Stimulated activated CD4-positive, alpha-beta T cell treated with anti-CD3 and anti-CD28 coated beads, Interleukin-2, amount 100 ng/mL, for 48 hours (primary cell): ENCODE measurements at regions not wholly inside any gene's neighbourhood (a gene's known extent, or its start where the extent isn't known, plus 50 kb on each side); places are given as distances from the start of the nearest gene placed in this dataset.
A peak's percentile ranks its signal among the peaks of the same experiment; 100 is the strongest.

Source experiments
- DNase-seq, 2 donors: peaks; one replicate each; pipeline ENCODE4 v3.0.0-alpha.2; 2020

DNA sequence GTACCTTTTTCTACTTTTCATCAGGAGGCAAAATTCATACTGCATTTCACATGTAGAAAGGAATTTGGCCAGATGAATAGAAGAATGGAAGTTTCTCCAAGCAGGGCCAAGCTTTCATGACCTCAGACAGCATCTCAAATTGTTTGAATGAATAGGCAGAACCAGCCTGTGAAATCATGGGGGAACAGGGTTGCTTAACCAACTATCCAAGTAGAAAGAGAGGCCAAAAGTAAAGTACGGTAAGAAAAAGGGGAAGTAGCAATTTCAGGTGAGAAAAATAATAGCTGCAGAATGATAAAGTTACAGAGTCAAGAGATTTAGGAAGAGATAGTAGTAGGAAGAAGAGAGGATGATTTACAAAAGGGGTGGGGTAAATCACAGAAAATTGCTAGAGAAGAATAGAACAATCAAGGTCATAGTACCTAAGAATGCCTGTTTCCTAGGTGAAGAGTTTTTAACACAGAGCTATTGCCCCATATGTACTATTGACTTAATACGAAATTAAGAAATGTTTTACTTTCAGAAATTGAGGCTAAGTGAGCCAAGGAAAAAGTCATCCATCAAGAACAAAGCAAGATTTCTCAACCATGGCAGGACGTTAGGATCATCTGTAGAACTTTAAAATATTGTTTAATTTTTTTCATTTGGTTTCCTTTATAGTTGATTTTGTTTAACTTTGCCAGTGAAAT, 177.1 kb upstream of the TET2 start:
- DNase-seq: no peak

- no peak for DNase-seq
These were observed 175.2 kb upstream of the TET2 start for GRCh38 chr4:104971462-104971861.

GRCh38 chr4:104973708-104974107, 173.0 kb upstream of the TET2 start:
- no peak for DNase-seq

- DNase-seq: no peak
These were observed 171.1 kb upstream of the TET2 start for GRCh38 chr4:104975617-104976016.

- no peak for DNase-seq
These were observed 170.4 kb upstream of the TET2 start for GRCh38 chr4:104976262-104976661.

- DNase-seq: no peak
These were observed 167.5 kb upstream of the TET2 start for GRCh38 chr4:104979083-104979760.

DNA sequence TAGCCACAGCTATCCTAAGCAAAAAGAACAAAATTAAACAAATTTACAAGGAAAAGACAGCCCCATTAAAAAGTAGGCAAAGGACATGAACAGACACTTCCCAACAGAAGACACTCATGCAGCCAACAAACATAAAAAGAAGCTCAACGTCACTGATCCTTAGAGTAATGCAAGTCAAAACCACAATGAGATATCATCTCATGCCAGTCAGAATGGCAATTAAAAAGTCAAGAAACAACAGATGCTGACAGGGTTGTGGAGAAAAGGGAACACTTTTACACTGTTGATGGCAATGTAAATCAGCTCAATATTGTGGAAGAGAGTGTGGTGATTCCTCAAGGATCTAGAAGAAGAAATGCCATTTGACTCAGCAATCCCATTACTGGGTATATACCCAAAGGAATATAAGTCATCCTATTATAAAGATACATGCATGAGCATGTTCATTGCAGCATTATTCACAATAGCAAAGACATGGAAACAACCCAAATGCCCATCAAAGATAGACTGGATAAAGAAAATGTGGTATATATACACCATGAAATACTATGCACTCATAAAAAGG, 163.0 kb upstream of the TET2 start:
- DNase-seq: no peak

DNA sequence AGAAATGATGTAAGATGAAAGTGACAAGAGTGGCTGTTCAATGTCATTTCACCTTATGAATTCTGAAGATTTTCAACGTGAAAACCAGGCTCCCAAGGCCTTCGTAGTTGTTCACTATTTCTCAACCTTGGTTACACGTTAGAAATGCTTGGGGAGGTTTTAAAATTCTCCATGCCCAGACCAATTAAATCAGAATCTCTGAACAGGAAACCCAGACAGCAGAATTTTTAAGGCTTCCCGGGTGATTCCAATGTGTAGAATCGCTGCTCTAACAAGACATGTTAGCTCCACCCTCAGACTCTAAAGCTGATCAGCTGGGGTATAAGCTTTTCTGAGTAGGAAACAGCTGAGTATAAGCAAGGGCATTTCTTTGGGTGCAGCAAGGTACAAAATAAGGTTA, 160.4 kb upstream of the TET2 start:
- DNase-seq: no peak

GRCh38 chr4:104989371-104989770, 157.3 kb upstream of the TET2 start:
- no peak for DNase-seq

DNA sequence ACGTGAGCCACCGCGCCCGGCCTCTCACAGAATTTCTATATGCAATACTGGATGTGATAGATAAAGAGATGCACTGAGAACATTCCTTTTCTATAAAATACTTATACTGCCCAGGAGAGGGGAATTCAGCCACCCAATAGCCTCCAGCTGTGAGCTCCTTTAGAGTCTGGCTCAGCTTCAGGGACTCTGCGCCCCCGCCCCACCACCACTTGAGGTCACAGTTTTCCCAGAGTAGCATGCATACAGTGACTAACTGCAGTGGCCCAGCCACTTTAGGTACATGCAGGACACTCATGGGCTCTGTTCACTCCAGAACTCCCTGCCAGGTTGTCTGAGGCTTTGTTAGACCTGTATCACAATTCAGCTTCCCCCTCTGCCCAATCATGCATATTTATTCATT, 144.4 kb upstream of the TET2 start:
- no peak for DNase-seq

DNA sequence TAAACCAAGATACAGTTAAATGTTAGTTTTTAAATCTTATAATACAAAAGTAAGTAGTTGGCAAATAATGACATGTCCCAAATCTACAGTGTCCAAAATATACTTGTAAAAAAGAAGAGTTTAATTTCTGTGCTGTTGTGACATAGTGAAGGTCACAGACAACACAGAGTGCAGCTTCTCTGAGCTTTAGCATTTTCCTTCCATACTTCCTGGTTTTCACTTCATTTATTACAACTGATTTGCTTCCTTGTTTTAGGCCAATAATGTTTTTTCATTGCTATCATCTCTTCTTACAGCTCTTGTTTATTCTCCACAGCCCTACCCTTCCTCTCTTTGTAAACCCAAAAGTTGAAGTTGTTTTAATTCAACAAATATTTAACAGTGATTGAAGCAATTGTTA, 132.4 kb upstream of the TET2 start:
- DNase-seq: no peak

GRCh38 chr4:105014635-105015034, 132.0 kb upstream of the TET2 start:
- no peak for DNase-seq

DNA sequence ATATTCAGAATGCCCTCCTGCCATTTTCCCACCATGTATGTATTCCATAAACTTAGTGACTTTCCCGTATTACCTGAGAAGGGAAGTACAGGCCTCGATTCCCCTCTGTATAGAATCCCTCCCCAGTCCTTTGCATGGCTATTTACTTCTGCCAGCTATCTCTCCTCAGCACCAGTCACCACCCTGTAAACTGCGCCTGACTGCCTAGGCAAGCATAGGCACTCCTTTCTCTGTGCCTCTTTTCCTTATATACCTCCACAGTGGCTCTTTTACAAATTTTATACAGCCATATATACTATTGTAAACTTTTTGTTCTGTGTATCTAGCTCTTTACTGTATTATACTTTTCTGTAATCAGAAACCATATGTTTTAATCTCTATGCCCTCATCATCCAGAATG, 130.9 kb upstream of the TET2 start:
- no peak for DNase-seq

- DNase-seq: no peak
These were observed 123.6 kb upstream of the TET2 start for GRCh38 chr4:105022811-105023667.

GRCh38 chr4:105023668-105024055, 123.0 kb upstream of the TET2 start:
- DNase-seq: no peak

DNA sequence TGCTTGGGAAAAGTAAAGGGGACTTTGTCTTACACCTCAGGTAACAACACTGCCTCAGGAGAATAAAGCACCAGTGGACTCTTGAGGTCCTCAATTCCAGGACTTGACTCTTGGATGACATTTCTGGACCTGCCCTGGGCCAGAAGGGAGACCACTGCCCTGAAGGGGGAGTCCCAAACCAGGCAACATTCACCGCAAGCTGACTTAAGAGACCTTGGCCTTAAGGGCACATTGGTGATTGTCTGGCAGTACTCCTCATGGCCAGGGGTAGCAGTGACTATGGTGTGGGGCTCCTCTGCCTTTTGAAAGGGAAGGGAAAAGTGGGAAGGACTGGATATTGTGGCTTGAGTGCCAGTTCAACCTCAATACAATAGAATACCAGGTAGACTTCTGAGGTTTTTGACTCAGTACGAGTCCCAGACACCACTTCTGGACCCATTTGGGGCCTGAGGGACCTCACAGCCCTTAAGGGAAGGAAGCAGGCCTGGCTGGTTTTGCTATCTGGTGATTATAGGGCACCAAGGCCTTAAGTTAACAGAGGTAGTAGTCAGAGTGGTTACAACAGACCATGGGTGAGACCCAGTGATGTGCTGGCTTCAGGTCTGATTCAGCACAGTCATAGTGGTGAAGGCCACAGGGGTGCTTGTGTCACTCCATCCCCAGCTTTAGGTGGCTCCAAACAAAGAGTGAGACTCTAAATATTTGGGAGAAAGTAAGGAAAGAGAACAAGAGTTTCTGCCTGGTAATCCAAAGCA, 121.2 kb upstream of the TET2 start:
- DNase-seq: no peak

DNA sequence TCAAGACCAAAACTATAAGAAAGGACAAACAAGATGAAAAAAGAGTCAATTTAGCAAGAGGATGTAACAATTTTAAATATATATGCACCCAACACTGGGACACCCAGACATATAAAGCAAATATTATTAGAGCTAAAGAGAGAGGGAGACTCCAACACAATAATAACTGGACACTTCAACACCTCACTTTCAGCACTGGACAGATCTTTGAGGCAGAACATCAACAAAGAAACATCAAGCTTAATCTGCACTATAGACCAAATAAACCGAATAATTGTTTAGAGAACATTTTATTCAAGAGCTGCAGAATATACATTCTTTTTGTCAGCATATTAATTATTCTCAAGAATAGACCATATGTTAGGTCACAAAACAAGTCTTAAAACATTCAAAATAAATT, 109.7 kb upstream of the TET2 start:
- DNase-seq: no peak

DNA sequence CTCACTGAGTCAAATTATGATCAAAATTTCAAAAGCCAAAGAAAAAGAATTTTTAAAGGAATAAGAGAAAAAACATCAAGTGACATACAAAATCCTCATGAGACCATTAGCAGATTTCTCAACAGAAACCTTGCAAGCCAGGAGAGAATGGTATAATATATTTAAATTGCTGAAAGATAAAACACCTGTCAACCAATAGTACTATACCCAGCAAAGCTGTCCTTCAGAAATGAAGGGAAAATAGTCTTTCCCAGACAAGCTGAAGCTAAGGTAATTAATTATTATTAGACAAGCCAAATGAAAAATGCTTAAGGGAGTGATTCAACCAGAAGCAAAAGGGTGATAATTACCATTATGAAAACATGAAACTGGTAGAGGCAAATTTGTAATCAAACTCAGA, 104.2 kb upstream of the TET2 start:
- no peak for DNase-seq

DNA sequence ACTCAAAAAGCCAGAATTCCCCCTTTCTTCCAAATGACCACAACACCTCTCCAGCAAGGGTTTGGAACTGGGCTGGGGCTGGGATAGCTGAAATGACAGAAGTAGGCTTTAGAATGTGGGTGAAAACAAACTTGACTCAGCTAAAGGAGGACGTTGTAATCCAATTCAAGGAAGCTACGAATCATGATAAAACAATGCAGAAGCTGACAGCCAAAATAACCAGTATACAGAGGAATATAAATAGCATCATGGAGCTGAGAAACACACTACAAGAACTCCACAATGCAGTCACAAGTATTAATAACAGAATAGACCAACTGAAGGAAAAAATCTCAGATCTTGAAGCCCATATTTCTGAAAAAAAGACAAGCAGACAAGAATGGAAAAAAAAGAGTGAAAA, 95.8 kb upstream of the TET2 start:
- DNase-seq: no peak

GRCh38 chr4:105057370-105058105, 89.1 kb upstream of the TET2 start:
- no peak for DNase-seq

DNA sequence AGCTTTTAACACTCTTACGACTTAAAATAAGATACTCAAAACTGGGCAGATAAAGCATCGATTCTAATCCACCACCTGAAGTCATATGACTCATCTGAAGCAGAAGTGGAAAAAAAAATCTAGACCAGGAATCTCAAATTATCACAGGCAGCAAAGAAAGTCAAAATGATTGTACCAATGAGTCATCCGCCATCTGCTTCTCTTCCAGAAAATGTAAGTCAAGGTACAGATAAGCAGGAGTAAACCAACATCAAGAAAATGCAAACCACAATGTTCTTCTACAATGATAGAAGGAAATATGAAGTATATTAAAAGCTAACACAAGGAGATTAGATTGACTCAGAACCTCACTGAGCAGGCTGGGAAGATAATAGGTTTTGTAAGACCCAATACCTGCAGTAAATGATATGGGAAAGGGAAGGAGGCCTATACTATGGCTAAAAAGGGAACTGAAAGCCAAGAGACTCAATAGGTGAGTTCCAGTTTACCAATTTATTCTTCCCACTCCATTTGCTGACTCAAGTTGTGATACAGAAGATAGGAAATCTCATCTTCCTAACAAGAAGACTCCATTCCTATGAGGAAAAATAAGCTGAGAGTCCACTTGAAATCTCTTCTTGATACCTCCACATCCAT, 88.4 kb upstream of the TET2 start:
- DNase-seq: no peak

DNA sequence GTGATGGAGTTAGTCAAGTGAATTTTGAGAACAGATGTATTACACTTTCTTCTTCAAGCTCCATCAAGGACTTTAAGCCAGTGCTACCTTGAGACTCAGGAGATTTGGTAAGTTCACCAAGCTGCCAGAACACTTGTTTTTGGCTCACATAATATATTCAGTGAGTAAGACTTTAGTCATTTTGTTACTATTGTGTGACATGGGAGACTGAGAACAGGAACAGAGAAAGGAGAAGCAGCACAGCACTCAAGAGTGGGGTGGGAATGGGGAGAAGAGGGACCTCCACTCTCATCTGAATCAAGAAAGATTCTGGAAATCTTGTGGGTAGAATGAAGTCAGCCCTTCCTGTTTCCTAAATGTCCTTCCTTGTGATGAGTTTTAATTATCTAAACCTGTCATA, 87.3 kb upstream of the TET2 start:
- DNase-seq: peak in 1 of 2 donors; percentile 3
